Spinal cord (tissue), 9 donors: ENCODE measurements at regions not wholly inside any gene's neighbourhood (a gene's known extent, or its start where the extent isn't known, plus 50 kb on each side); places are given as distances from the start of the nearest gene placed in this dataset.
"Not testable (repeated sequence)": the region's sequence is repeated elsewhere in the genome, so short reads cannot be mapped to it uniquely, and the experiment has no call there.

Experiments
- DNase-seq, 6 donors: peaks; one replicate each; pipeline versions ENCODE4 v3.0.0 to v3.0.0-alpha.2; 2013 to 2015; ENCODE audit warnings: low spot score in 6 of 6, low read depth in 4 of 6
- H3K27ac ChIP-seq: one replicate; pipeline ENCODE4 v1.5.1; 2013; ENCODE audit warnings: low read depth, low read length, control low read depth
- H3K27me3 ChIP-seq: one replicate; pipeline ENCODE4 v1.6.1; 2013; ENCODE audit warnings: low read length; ENCODE audit not compliant: control insufficient read depth, insufficient read depth
- H3K36me3 ChIP-seq: one replicate; pipeline ENCODE4 v1.6.1; 2013; ENCODE audit warnings: low read length; ENCODE audit not compliant: control insufficient read depth, insufficient read depth
- H3K4me1 ChIP-seq: one replicate; pipeline ENCODE4 v1.6.1; 2013; ENCODE audit warnings: low read length; ENCODE audit not compliant: control insufficient read depth, insufficient read depth
- H3K4me3 ChIP-seq: one replicate; pipeline ENCODE4 v1.5.1; 2013; ENCODE audit warnings: low read depth, low read length, control low read depth
- H3K9me3 ChIP-seq: one replicate; pipeline ENCODE4 v1.6.1; 2013; ENCODE audit warnings: low read length; ENCODE audit not compliant: control insufficient read depth, insufficient read depth
- WGBS: methylation state at CpG from one replicate; pipeline ENCODE4 v1.1.5; 2013; ENCODE audit warnings: missing lambda C conversion rate; ENCODE audit not compliant: insufficient coverage; 5-methylcytosine and 5-hydroxymethylcytosine counted together
- donor health status: healthy.

- 75% methylated on average over 1 of the region's 1 CpG for WGBS
- peak in 1 of 6 donors; percentile 38 for DNase-seq
Observed at GRCh38 chr22:40094485-40094884, 83.2 kb upstream of the TNRC6B start.

GRCh38 chr22:40099887-40100286 is 77.8 kb upstream of the TNRC6B start:
- no CpG with 5 or more reads among the region's 7 CpGs for WGBS
- H3K9me3 ChIP-seq, DNase-seq: not testable (repeated sequence)

More at GRCh38 chr22:40094485-40094884, 83.2 kb upstream of the TNRC6B start:
- Histone ChIP-seq H3K9me3 (no peaks in the 10 kb centered on the region), H3K27ac (no peak overlapping the region), H3K27me3 (no peaks in the 10 kb centered on the region), H3K4me3 (no peak overlapping the region), H3K4me1 (no peaks in the 10 kb centered on the region), H3K36me3 (no peaks in the 10 kb centered on the region)

GRCh38 chr22:40105755-40106154 is 72.0 kb upstream of the TNRC6B start:
- no peak for DNase-seq

More at GRCh38 chr22:40099887-40100286, 77.8 kb upstream of the TNRC6B start:
- H3K36me3 ChIP-seq, H3K4me3 ChIP-seq, H3K27me3 ChIP-seq, H3K4me1 ChIP-seq, H3K27ac ChIP-seq: not testable (repeated sequence)

GRCh38 chr22:40107244-40107643 is 70.5 kb upstream of the TNRC6B start:
- no peaks in the 10 kb centered on the region for H3K36me3 ChIP-seq
- no CpG with 5 or more reads among the region's 1 CpG for WGBS
- H3K27me3 ChIP-seq = no peaks in the 10 kb centered on the region
- H3K4me3 ChIP-seq = no peak overlapping the region
- H3K27ac ChIP-seq = no peak overlapping the region
- no peaks in the 10 kb centered on the region for H3K9me3 ChIP-seq
- H3K4me1 ChIP-seq = peaks cover 4% of the 10 kb centered on the region
- no peak for DNase-seq

More at GRCh38 chr22:40105755-40106154, 72.0 kb upstream of the TNRC6B start:
- Histone ChIP-seq H3K4me3 (no peak overlapping the region), H3K9me3 (no peaks in the 10 kb centered on the region), H3K4me1 (peaks cover 9% of the 10 kb centered on the region), H3K27me3 (no peaks in the 10 kb centered on the region), H3K36me3 (no peaks in the 10 kb centered on the region), H3K27ac (no peak overlapping the region)
- no CpG with 5 or more reads among the region's 3 CpGs for WGBS

GRCh38 chr22:40107851-40108378 is 69.8 kb upstream of the TNRC6B start:
- 71% methylated on average over 5 of the region's 6 CpGs for WGBS
- Histone ChIP-seq H3K36me3 (no peaks in the 10 kb centered on the region), H3K27me3 (no peaks in the 10 kb centered on the region), H3K27ac (peak overlapping the region; percentile 12), H3K4me1 (peaks cover 4% of the 10 kb centered on the region), H3K9me3 (no peaks in the 10 kb centered on the region), H3K4me3 (no peak overlapping the region)
- peak in 2 of 6 donors; percentile 19 to 94 for DNase-seq

- Histone ChIP-seq H3K27ac (peak overlapping the region; percentile 12), H3K27me3 (no peaks in the 10 kb centered on the region), H3K36me3 (no peaks in the 10 kb centered on the region), H3K4me3 (no peak overlapping the region), H3K4me1 (peaks cover 4% of the 10 kb centered on the region), H3K9me3 (no peaks in the 10 kb centered on the region)
- no peak for DNase-seq
Observed at GRCh38 chr22:40108396-40108795, 69.3 kb upstream of the TNRC6B start.

- not testable (repeated sequence) for H3K4me3 ChIP-seq, H3K27me3 ChIP-seq, H3K36me3 ChIP-seq, H3K4me1 ChIP-seq, DNase-seq, H3K9me3 ChIP-seq, H3K27ac ChIP-seq
- WGBS = no CpG with 5 or more reads among the region's 5 CpGs
Observed at GRCh38 chr22:40108926-40109325, 68.8 kb upstream of the TNRC6B start.

GRCh38 chr22:40111451-40111850 is 66.3 kb upstream of the TNRC6B start:
- Histone ChIP-seq H3K36me3 (no peaks in the 10 kb centered on the region), H3K9me3 (no peaks in the 10 kb centered on the region), H3K27me3 (no peaks in the 10 kb centered on the region), H3K4me3 (no peak overlapping the region), H3K27ac (no peak overlapping the region), H3K4me1 (peaks cover 4% of the 10 kb centered on the region)
- WGBS = 96% methylated on average over 2 of the region's 2 CpGs
- DNase-seq = no peak

- Histone ChIP-seq H3K9me3 (no peaks in the 10 kb centered on the region), H3K27ac (no peak overlapping the region), H3K4me1 (peaks cover 4% of the 10 kb centered on the region), H3K27me3 (no peaks in the 10 kb centered on the region), H3K4me3 (no peak overlapping the region), H3K36me3 (no peaks in the 10 kb centered on the region)
- DNase-seq = no peak
- WGBS = 85% methylated on average over 2 of the region's 3 CpGs
Observed at GRCh38 chr22:40112595-40112994, 65.1 kb upstream of the TNRC6B start.

GRCh38 chr22:40113696-40114095 is 64.0 kb upstream of the TNRC6B start:
- no peak for DNase-seq
- Histone ChIP-seq H3K4me1 (no peaks in the 10 kb centered on the region), H3K27ac (no peak overlapping the region), H3K9me3 (no peaks in the 10 kb centered on the region), H3K36me3 (no peaks in the 10 kb centered on the region), H3K4me3 (no peak overlapping the region), H3K27me3 (no peaks in the 10 kb centered on the region)
- no CpG with 5 or more reads among the region's 2 CpGs for WGBS
